ENCODE measurements at regions not wholly inside any gene's neighbourhood (a gene's known extent, or its start where the extent isn't known, plus 50 kb on each side); places are given as distances from the start of the nearest gene placed in this dataset.

- no peak overlapping the region for H3K27ac ChIP-seq
- no peak for DNase-seq (ENCODE audit: low spot score)
- ChIA-PET CTCF (no interaction called here), POLR2A (ENCODE audit: low non-redundant PET) (no interaction called here)
- TF ChIP-seq CTCF (conservative IDR thresholded peaks at IDR 0.05; ENCODE audit: low read depth): peak; percentile 19; the same call in 1 of the 2 replicates
Measured at GRCh38 chr2:187174582-187174981, 273.5 kb downstream of the CALCRL start.

- CTCF ChIA-PET: no interaction called here
- no peak overlapping the region for H3K27ac ChIP-seq
- no peak for DNase-seq (ENCODE audit: low spot score)
- no peak for TF ChIP-seq CTCF (conservative IDR thresholded peaks at IDR 0.05; ENCODE audit: low read depth)
- POLR2A ChIA-PET (ENCODE audit: low non-redundant PET): no interaction called here
Measured at GRCh38 chr2:187171318-187171717, 276.7 kb downstream of the CALCRL start.

GRCh38 chr2:187169864-187170263 lies 278.2 kb downstream of the CALCRL start:
- ChIA-PET CTCF (interaction anchor here (0.6 kb wide), 1 partner anchor 258 kb away, joined by 4 read pairs; no protein-coding TSS in a partner anchor), POLR2A (ENCODE audit: low non-redundant PET) (no interaction called here)
- H3K27ac ChIP-seq: no peak overlapping the region
- no peak for TF ChIP-seq CTCF (conservative IDR thresholded peaks at IDR 0.05; ENCODE audit: low read depth)
- no peak for DNase-seq (ENCODE audit: low spot score)

DNA sequence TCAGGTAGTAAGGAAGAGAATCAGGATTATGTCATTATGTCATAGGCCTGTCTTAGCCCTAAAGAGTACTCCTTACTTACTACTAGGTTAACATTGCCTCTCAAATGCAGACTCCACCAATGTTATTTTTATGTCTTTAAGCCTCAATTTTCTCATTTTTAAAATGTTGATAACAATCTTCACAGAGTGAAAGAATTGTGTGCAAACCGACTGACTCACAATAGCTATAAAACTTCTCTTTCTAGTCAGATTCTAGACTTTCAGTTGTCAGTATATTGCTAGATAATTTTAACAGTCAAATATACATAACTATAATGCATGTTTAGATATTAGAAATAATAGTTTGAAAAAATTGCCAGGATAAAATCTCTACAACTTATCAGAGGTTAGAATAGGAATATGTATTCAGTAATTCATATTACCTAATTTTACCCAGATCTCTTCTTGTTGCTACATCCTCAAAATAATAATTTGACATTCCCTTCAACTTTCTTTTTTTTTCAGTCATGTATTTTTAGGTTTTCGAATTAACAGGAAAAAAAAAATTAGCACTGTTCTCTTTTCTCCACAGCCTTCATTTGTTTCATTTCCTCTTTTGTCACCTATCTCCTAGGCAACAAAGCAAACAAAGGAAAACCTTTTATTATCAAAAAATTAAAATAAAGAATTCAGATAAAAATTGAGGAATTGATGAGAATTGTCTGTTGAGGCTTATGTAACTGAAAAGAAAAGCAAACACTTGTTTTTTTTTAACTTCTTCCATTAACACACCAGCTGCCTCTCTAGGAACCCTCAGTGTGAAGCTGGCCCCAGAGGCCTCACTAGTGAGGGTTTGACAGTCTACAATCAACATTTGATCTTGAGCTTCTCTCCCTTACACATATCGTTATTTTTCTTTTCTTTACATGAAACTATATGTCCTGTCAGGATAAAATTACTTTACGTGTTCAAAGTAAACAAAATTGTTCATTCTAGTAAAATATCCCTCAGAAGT lies 279.0 kb downstream of the CALCRL start:
- no peak overlapping the region for H3K27ac ChIP-seq
- ChIA-PET POLR2A (ENCODE audit: low non-redundant PET) (no interaction called here), CTCF (interaction anchor here (1.4 kb wide), 1 partner anchor 9 kb away, joined by 3 read pairs; no protein-coding TSS in a partner anchor)
- TF ChIP-seq CTCF (conservative IDR thresholded peaks at IDR 0.05; ENCODE audit: low read depth): no peak
- no peak for DNase-seq (ENCODE audit: low spot score)

- no peak for TF ChIP-seq CTCF (conservative IDR thresholded peaks at IDR 0.05; ENCODE audit: low read depth)
- DNase-seq (ENCODE audit: low spot score): no peak
- ChIA-PET CTCF (interaction anchor here (1.4 kb wide), 1 partner anchor 10 kb away, joined by 3 read pairs; no protein-coding TSS in a partner anchor), POLR2A (ENCODE audit: low non-redundant PET) (no interaction called here)
- H3K27ac ChIP-seq: no peak overlapping the region
Measured at GRCh38 chr2:187167491-187167890, 280.6 kb downstream of the CALCRL start.

DNA sequence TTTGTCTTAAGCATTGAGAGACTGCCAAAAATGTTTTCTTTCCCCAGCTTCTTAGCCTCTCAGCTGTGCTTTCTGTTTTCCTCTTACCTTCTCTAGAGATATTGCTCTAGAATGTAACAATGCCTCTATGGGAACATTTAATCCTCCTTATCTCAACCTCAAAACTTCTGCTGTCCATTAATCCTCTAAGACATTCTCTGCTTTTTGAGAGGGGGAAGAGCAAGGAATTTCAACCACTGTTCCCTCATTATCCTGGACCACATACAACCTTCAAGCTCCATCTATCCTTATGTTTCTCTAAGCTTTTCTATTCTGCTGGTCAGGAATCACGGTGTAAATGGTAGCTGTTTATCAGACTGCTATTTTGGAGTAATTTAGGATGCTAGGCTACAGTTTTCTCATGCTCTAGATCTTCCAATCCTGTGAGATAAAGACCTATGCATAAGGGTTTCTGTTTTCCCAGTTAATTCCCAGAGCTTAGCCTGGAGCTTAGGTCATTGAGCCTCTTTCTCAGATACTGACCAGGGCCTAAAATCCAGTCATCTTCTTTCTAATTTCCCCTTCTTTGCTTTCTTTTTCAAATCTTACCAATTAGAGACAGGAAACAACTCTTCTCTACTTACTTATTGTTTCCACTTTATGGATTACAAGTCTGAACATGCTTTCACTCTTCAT lies 282.0 kb downstream of the CALCRL start:
- CTCF ChIA-PET: interaction anchor here (0.7 kb wide), 1 partner anchor 214 kb away, joined by 3 read pairs; no protein-coding TSS in a partner anchor
- POLR2A ChIA-PET (ENCODE audit: low non-redundant PET): no interaction called here
- no peak for TF ChIP-seq CTCF (conservative IDR thresholded peaks at IDR 0.05; ENCODE audit: low read depth)
- DNase-seq (ENCODE audit: low spot score): no peak
- H3K27ac ChIP-seq: no peak overlapping the region

Measured in RWPE1 (cell line).